C4-2B (cell line): ENCODE measurements at regions not wholly inside any gene's neighbourhood (a gene's known extent, or its start where the extent isn't known, plus 50 kb on each side); places are given as distances from the start of the nearest gene placed in this dataset.

Experiments used
- ZFX ChIP-seq: fragments of 450-650 bp; IDR thresholded peaks from 2 replicates; pipeline ENCODE4 v1.6.1; 2017
- TF ChIP-seq, protein P1 (sequence below): fragments of 450-650 bp; conservative IDR thresholded peaks from 2 replicates; pipeline ENCODE4 v1.5.1; 2017; ENCODE audit warnings: mild to moderate bottlenecking

DNA sequence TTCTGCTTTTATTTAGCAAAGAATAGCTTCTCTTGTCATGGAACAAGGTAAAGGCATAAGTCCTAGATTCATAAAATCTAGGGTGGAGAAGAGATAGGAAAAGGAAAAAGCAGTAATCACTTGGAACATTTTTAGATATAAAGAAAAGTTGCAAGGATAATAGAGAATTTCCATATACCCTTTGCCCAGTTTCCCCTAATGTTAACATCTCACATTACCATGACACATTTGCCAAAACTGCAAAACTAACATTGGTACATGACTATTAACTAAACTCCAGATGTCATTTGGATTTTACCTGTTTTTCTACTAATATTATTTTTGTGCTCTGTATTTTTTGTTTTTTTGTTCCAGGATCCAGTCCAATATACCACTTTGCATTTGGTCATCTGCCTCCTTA lies 265.1 kb downstream of the ETAA1 start:
- TF ChIP-seq, protein P1, sequence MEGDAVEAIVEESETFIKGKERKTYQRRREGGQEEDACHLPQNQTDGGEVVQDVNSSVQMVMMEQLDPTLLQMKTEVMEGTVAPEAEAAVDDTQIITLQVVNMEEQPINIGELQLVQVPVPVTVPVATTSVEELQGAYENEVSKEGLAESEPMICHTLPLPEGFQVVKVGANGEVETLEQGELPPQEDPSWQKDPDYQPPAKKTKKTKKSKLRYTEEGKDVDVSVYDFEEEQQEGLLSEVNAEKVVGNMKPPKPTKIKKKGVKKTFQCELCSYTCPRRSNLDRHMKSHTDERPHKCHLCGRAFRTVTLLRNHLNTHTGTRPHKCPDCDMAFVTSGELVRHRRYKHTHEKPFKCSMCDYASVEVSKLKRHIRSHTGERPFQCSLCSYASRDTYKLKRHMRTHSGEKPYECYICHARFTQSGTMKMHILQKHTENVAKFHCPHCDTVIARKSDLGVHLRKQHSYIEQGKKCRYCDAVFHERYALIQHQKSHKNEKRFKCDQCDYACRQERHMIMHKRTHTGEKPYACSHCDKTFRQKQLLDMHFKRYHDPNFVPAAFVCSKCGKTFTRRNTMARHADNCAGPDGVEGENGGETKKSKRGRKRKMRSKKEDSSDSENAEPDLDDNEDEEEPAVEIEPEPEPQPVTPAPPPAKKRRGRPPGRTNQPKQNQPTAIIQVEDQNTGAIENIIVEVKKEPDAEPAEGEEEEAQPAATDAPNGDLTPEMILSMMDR, result no peak
- no peak for TF ChIP-seq ZFX
